Prostate gland (tissue), 2 donors: ENCODE measurements at regions not wholly inside any gene's neighbourhood (a gene's known extent, or its start where the extent isn't known, plus 50 kb on each side); places are given as distances from the start of the nearest gene placed in this dataset.

Source experiments
- CTCF ChIP-seq, 4 experiments: fragments of 200-600 bp in 2 of 4; fragments of 450-650 bp in 2 of 4; sonication (generic) in 2 of 4; IDR thresholded peaks; 1 replicate in 3 of 4; 2 replicates in 1 of 4; pipeline ENCODE4 v1.5.1; 2016 to 2019; ENCODE audit warnings: antibody characterized with exemption in 4 of 4, mild to moderate bottlenecking in 2 of 4, moderate library complexity in 2 of 4
- POLR2A ChIP-seq: fragments of 450-650 bp; IDR thresholded peaks from one replicate; pipeline ENCODE4 v1.6.1; 2016; ENCODE audit warnings: antibody characterized with exemption, mild to moderate bottlenecking
- POLR2AphosphoS5 ChIP-seq: sonication (generic); formaldehyde crosslinking; IDR thresholded peaks from one replicate; pipeline ENCODE4 v1.6.1; 2017; ENCODE audit warnings: antibody characterized with exemption

- TF ChIP-seq CTCF (IDR thresholded peaks at IDR 0.05): no peak
- no peak for TF ChIP-seq POLR2AphosphoS5
- no peak for TF ChIP-seq POLR2A
Measured at GRCh38 chr9:109604781-109605180, 106.7 kb upstream of the PTPN3 start.
